Fibroblast of lung (primary cell): ENCODE measurements at regions not wholly inside any gene's neighbourhood (a gene's known extent, or its start where the extent isn't known, plus 50 kb on each side); places are given as distances from the start of the nearest gene placed in this dataset.

Experiments used
- EZH2 ChIP-seq: IDR thresholded peaks from 2 replicates; pipeline ENCODE4 v1.5.1; 2012; ENCODE audit warnings: low read length, control low read depth, mild to moderate bottlenecking; ENCODE audit errors: missing control alignments
- TF ChIP-seq, protein P1 (sequence below), 2 donors: IDR thresholded peaks in 1 of 2; conservative IDR thresholded peaks in 1 of 2; 1 replicate in 1 of 2; 2 replicates in 1 of 2; pipeline ENCODE4 v1.5.1; 2011 to 2012; ENCODE audit warnings: low read length in 2 of 2, control low read depth in 1 of 2, inconsistent platforms in 1 of 2, low read depth in 1 of 2, mild to moderate bottlenecking in 1 of 2

DNA sequence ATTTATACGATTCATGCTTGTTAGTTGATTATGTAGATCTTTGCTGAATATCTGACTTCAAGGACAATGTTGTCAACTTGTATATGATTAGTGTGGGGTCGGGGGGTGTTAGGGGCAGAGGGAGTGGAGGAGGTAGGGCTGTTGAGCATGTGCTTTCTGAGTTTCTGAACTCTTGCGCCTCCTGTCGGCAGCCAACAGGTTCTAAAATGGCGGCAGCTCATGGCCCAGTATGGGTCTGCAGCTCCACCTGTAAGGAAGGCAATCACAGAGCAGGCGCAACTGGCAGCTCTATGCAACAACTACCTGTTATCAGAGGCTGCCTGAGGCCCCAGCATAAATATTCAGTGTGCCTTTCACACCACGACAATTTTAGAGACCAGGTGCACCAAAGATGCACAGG, 205.8 kb upstream of the PLXNA2 start:
- TF ChIP-seq, protein P1, sequence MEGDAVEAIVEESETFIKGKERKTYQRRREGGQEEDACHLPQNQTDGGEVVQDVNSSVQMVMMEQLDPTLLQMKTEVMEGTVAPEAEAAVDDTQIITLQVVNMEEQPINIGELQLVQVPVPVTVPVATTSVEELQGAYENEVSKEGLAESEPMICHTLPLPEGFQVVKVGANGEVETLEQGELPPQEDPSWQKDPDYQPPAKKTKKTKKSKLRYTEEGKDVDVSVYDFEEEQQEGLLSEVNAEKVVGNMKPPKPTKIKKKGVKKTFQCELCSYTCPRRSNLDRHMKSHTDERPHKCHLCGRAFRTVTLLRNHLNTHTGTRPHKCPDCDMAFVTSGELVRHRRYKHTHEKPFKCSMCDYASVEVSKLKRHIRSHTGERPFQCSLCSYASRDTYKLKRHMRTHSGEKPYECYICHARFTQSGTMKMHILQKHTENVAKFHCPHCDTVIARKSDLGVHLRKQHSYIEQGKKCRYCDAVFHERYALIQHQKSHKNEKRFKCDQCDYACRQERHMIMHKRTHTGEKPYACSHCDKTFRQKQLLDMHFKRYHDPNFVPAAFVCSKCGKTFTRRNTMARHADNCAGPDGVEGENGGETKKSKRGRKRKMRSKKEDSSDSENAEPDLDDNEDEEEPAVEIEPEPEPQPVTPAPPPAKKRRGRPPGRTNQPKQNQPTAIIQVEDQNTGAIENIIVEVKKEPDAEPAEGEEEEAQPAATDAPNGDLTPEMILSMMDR (conservative IDR thresholded peaks at IDR 0.05 in 1 of 2, IDR thresholded peaks at IDR 0.05 in 1 of 2; ENCODE audit: low read depth in 1 of 2, low read length in 2 of 2): no peak
- no peak for TF ChIP-seq EZH2
